Choroid plexus epithelial cell (primary cell): ENCODE measurements at regions not wholly inside any gene's neighbourhood (a gene's known extent, or its start where the extent isn't known, plus 50 kb on each side); places are given as distances from the start of the nearest gene placed in this dataset.
A peak's percentile ranks its signal among the peaks of the same experiment; 100 is the strongest.

Experiments used
- DNase-seq: peaks from one replicate; pipeline ENCODE4 v3.0.0-alpha.2; 2010; ENCODE audit warnings: low read depth
- H3K4me3 ChIP-seq: 2 replicates; pipeline ENCODE4 v1.5.1; 2011; ENCODE audit warnings: low read depth, mild to moderate bottlenecking, control low read depth, low read length, moderate library complexity
- CTCF ChIP-seq: conservative IDR thresholded peaks from 2 replicates; pipeline ENCODE4 v1.5.1; 2011; ENCODE audit warnings: low read depth, mild to moderate bottlenecking, control low read depth, inconsistent platforms, low read length, moderate library complexity

GRCh38 chr2:145230546-145230945 is 710.6 kb upstream of the ZEB2 start:
- TF ChIP-seq CTCF = no peak
- no peak overlapping the region for H3K4me3 ChIP-seq
- peak; percentile 22 for DNase-seq

- peak; percentile 8 for DNase-seq
- TF ChIP-seq CTCF = no peak
- H3K4me3 ChIP-seq = no peak overlapping the region
Observed at GRCh38 chr2:145228506-145228905, 708.6 kb upstream of the ZEB2 start.

- H3K4me3 ChIP-seq = no peak overlapping the region
- DNase-seq = no peak
- TF ChIP-seq CTCF = no peak
Observed at GRCh38 chr2:145226901-145227300, 707.0 kb upstream of the ZEB2 start.

GRCh38 chr2:145221516-145221915 is 701.6 kb upstream of the ZEB2 start:
- no peak for TF ChIP-seq CTCF
- DNase-seq = no peak
- no peak overlapping the region for H3K4me3 ChIP-seq

- TF ChIP-seq CTCF = no peak
- DNase-seq = no peak
Observed at GRCh38 chr2:145221032-145221431, 701.1 kb upstream of the ZEB2 start.

GRCh38 chr2:145220496-145220895 is 700.6 kb upstream of the ZEB2 start:
- TF ChIP-seq CTCF = no peak
- no peak for DNase-seq
- no peak overlapping the region for H3K4me3 ChIP-seq

More at GRCh38 chr2:145221032-145221431, 701.1 kb upstream of the ZEB2 start:
- H3K4me3 ChIP-seq = no peak overlapping the region

- no peak overlapping the region for H3K4me3 ChIP-seq
- DNase-seq = no peak
- no peak for TF ChIP-seq CTCF
Observed at GRCh38 chr2:145207884-145208283, 688.0 kb upstream of the ZEB2 start.
